ENCODE measurements at regions not wholly inside any gene's neighbourhood (a gene's known extent, or its start where the extent isn't known, plus 50 kb on each side); places are given as distances from the start of the nearest gene placed in this dataset.

- Histone ChIP-seq H3K36me3 (ENCODE audit: control insufficient read depth, insufficient read depth, low read length) (no peaks in the 10 kb centered on the region), H3K27ac (ENCODE audit: low read depth, low read length) (no peak overlapping the region), H3K27me3 (ENCODE audit: control insufficient read depth, insufficient read depth, low read length) (no peaks in the 10 kb centered on the region), H3K4me1 (ENCODE audit: control insufficient read depth, insufficient read depth, low read length) (no peaks in the 10 kb centered on the region), H3K4me3 (ENCODE audit: low read length) (no peak overlapping the region), H3K9ac (ENCODE audit: low read length) (no peak overlapping the region)
Observed at GRCh38 chr19:31674503-31675192, 325.4 kb upstream of the TSHZ3 start.

DNA sequence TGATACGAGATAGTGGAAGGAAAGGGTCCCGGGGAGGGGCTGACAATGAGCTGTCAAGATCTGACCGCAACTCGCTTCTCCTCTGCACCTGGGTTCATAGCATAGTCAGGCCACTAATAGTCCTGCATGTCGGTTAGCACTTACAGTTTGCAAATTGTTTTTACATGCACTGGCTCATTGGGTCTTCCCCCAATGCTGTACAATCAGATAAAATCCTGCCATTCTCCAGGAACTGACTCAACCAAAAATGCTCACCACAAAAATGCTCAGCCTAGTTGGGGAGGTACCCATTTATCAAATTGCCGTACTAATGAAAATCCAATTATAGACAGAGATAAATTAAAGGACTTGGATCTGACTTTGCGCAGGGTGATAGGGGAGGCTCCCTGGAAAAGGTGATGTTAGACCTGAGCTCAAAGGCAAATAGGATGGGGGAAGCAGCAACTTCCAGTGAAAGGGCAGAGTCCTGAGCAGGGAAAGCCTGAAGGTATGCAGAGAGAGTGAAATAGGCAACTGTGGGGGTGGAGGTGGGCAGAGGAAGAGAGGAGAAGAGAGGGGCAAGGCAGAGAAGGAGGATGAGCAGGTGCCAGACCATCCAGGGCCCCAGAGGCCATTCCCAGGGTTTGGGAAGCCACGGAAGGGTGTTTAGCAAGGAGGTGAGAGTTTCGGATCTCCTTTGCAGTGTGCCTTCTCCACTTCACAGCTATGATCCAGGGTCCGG lies 326.1 kb upstream of the TSHZ3 start:
- Histone ChIP-seq H3K27me3 (ENCODE audit: control insufficient read depth, insufficient read depth, low read length) (no peaks in the 10 kb centered on the region), H3K4me1 (ENCODE audit: control insufficient read depth, insufficient read depth, low read length) (no peaks in the 10 kb centered on the region), H3K27ac (ENCODE audit: low read depth, low read length) (no peak overlapping the region)

DNA sequence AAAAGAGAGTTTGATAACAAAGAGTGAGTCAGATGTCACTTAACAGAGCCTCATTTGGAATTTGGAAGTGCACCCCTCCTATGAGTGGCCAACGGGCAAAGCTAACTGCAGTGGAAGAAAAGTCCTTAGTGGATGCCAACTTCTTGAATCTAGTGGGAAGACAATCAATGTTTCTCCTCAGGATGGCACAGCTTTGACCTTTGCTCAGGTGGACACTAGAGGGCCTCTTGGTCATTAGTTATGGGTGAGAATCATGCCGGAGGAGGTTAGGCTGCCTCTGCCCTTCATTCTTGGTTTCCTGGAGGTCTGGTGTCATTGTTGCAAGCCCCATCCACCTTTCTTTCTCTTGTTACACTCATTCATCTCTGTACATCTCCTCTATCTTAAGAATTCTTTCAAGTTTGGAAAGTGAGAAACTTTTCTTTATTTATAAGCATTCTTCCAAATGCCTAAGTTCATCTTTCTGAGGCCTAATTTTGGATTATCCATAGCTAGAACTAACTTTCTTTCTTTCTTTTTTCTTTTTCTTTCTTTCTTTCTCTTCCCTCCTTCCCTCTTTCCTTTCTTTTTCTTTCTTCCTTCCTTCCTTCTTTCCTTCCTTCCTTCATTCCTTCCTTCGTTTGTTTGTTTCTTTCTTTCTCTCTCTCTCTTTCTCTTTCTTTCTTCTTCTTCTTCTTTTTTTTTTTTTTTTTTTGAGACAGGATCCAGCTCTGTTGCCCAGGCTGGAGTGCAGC lies 327.2 kb upstream of the TSHZ3 start:
- no peak overlapping the region for H3K9ac ChIP-seq (ENCODE audit: low read length)
- H3K4me1 ChIP-seq (ENCODE audit: control insufficient read depth, insufficient read depth, low read length) = no peaks in the 10 kb centered on the region
- H3K27ac ChIP-seq (ENCODE audit: low read depth, low read length) = no peak overlapping the region
- H3K27me3 ChIP-seq (ENCODE audit: control insufficient read depth, insufficient read depth, low read length) = no peaks in the 10 kb centered on the region
- no peak overlapping the region for H3K4me3 ChIP-seq (ENCODE audit: low read length)
- no peaks in the 10 kb centered on the region for H3K36me3 ChIP-seq (ENCODE audit: control insufficient read depth, insufficient read depth, low read length)

More for the DNA sequence above, 326.1 kb upstream of the TSHZ3 start:
- H3K4me3 ChIP-seq (ENCODE audit: low read length) = no peak overlapping the region
- H3K36me3 ChIP-seq (ENCODE audit: control insufficient read depth, insufficient read depth, low read length) = no peaks in the 10 kb centered on the region
- H3K9ac ChIP-seq (ENCODE audit: low read length) = no peak overlapping the region

GRCh38 chr19:31678421-31678820 lies 329.2 kb upstream of the TSHZ3 start:
- Histone ChIP-seq H3K4me1 (ENCODE audit: control insufficient read depth, insufficient read depth, low read length) (no peaks in the 10 kb centered on the region), H3K36me3 (ENCODE audit: control insufficient read depth, insufficient read depth, low read length) (no peaks in the 10 kb centered on the region), H3K27ac (ENCODE audit: low read depth, low read length) (no peak overlapping the region), H3K4me3 (ENCODE audit: low read length) (no peak overlapping the region), H3K9ac (ENCODE audit: low read length) (no peak overlapping the region), H3K27me3 (ENCODE audit: control insufficient read depth, insufficient read depth, low read length) (no peaks in the 10 kb centered on the region)

- no peaks in the 10 kb centered on the region for H3K4me1 ChIP-seq (ENCODE audit: control insufficient read depth, insufficient read depth, low read length)
- H3K36me3 ChIP-seq (ENCODE audit: control insufficient read depth, insufficient read depth, low read length) = no peaks in the 10 kb centered on the region
- H3K27me3 ChIP-seq (ENCODE audit: control insufficient read depth, insufficient read depth, low read length) = no peaks in the 10 kb centered on the region
- no peak overlapping the region for H3K4me3 ChIP-seq (ENCODE audit: low read length)
- no peak overlapping the region for H3K27ac ChIP-seq (ENCODE audit: low read depth, low read length)
- H3K9ac ChIP-seq (ENCODE audit: low read length) = no peak overlapping the region
Observed at GRCh38 chr19:31681121-31681520, 331.9 kb upstream of the TSHZ3 start.

DNA sequence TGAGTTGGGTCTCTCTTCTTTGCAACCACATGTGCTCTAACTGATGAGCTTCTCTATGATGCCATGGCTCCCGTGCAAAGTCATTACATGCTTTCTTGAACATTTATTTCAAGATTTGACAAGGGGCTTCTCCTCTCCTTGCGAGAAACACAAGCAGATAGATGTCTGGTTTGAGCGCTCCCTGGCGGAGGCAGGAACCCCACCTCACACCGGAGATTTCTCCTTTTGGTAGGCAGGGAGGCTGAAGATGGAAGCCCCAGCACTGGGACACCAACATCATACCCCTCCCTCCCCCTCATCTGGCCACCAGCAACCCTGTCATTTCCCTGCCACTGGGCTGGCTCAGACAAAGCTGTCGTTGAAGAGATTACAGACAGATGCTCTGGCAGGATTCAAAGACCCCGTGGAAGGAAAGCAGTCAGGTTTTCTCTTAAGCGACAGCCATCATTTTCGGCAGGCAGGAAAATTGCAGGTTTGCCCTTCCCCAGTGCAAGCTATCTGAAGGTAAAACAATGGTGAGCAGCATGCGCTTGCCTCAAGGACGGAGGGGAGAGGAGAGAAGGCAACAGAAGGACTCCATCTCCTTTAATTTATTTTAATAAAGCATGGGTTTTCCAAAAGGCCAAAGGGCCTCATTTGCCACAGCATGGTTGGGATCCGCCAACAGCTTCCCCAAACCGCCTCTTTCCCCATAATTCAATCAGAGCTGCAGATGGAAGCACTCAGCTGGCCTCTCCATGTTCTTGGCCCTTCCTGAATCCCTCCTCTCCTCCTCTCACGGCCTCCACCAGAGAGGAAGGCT lies 344.1 kb upstream of the TSHZ3 start:
- no peaks in the 10 kb centered on the region for H3K36me3 ChIP-seq (ENCODE audit: control insufficient read depth, insufficient read depth, low read length)
- no peak overlapping the region for H3K9ac ChIP-seq (ENCODE audit: low read length)
- H3K4me3 ChIP-seq (ENCODE audit: low read length) = no peak overlapping the region
- no peak overlapping the region for H3K27ac ChIP-seq (ENCODE audit: low read depth, low read length)
- H3K4me1 ChIP-seq (ENCODE audit: control insufficient read depth, insufficient read depth, low read length) = no peaks in the 10 kb centered on the region
- no peaks in the 10 kb centered on the region for H3K27me3 ChIP-seq (ENCODE audit: control insufficient read depth, insufficient read depth, low read length)

GRCh38 chr19:31693933-31694269 lies 344.7 kb upstream of the TSHZ3 start:
- Histone ChIP-seq H3K27me3 (ENCODE audit: control insufficient read depth, insufficient read depth, low read length) (no peaks in the 10 kb centered on the region), H3K4me1 (ENCODE audit: control insufficient read depth, insufficient read depth, low read length) (no peaks in the 10 kb centered on the region)

DNA sequence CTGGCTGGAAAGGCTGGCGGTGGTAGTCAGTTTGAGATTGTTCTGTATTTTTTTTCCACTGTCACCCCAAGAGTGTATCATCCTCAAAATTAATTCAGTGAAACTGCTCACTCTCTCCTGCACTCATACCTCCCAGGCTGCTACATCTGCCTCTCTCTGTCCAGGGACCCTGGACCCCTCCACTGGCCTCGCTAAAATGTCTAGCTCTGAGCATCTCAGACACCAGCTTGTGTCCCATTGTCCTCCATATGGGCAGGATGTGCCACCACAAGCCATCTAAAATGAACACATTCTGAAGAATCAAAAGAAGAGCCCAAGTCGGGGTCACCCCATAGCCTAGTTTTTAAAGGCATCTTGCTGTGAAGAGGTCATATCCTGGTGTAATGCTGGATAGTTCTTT lies 345.5 kb upstream of the TSHZ3 start:
- Histone ChIP-seq H3K9ac (ENCODE audit: low read length) (no peak overlapping the region), H3K27me3 (ENCODE audit: control insufficient read depth, insufficient read depth, low read length) (no peaks in the 10 kb centered on the region), H3K27ac (ENCODE audit: low read depth, low read length) (no peak overlapping the region), H3K4me1 (ENCODE audit: control insufficient read depth, insufficient read depth, low read length) (no peaks in the 10 kb centered on the region), H3K4me3 (ENCODE audit: low read length) (no peak overlapping the region), H3K36me3 (ENCODE audit: control insufficient read depth, insufficient read depth, low read length) (no peaks in the 10 kb centered on the region)

More at GRCh38 chr19:31693933-31694269, 344.7 kb upstream of the TSHZ3 start:
- Histone ChIP-seq H3K4me3 (ENCODE audit: low read length) (no peak overlapping the region), H3K27ac (ENCODE audit: low read depth, low read length) (no peak overlapping the region), H3K36me3 (ENCODE audit: control insufficient read depth, insufficient read depth, low read length) (no peaks in the 10 kb centered on the region), H3K9ac (ENCODE audit: low read length) (no peak overlapping the region)

DNA sequence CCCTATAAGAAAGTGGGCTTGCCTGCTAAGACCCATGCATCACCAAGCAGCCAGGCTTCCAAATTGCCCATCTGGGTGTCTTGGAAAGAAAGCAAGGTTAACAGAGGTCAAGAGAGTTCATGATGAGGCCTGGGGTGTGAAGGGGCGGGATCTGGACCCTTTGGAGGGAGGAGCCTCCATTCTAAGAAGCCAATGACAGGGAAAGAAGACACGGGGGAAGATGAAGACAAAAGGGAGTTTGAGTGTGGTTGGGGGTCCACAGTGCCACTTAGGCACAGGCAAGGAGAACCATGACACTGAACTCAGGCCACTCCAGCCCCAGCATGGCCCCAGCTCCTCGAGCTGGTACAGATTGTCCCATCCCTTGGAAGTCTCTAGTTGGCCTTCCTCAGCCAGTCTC lies 350.2 kb upstream of the TSHZ3 start:
- Histone ChIP-seq H3K4me1 (ENCODE audit: control insufficient read depth, insufficient read depth, low read length) (no peaks in the 10 kb centered on the region), H3K4me3 (ENCODE audit: low read length) (no peak overlapping the region), H3K27ac (ENCODE audit: low read depth, low read length) (no peak overlapping the region), H3K36me3 (ENCODE audit: control insufficient read depth, insufficient read depth, low read length) (no peaks in the 10 kb centered on the region), H3K27me3 (ENCODE audit: control insufficient read depth, insufficient read depth, low read length) (no peaks in the 10 kb centered on the region), H3K9ac (ENCODE audit: low read length) (no peak overlapping the region)

- Histone ChIP-seq H3K27ac (ENCODE audit: low read depth, low read length) (no peak overlapping the region), H3K9ac (ENCODE audit: low read length) (no peak overlapping the region), H3K4me3 (ENCODE audit: low read length) (no peak overlapping the region), H3K27me3 (ENCODE audit: control insufficient read depth, insufficient read depth, low read length) (no peaks in the 10 kb centered on the region), H3K4me1 (ENCODE audit: control insufficient read depth, insufficient read depth, low read length) (no peaks in the 10 kb centered on the region), H3K36me3 (ENCODE audit: control insufficient read depth, insufficient read depth, low read length) (no peaks in the 10 kb centered on the region)
Observed at GRCh38 chr19:31701146-31701545, 351.9 kb upstream of the TSHZ3 start.

- no peaks in the 10 kb centered on the region for H3K4me1 ChIP-seq (ENCODE audit: control insufficient read depth, insufficient read depth, low read length)
- H3K27me3 ChIP-seq (ENCODE audit: control insufficient read depth, insufficient read depth, low read length) = no peaks in the 10 kb centered on the region
- H3K4me3 ChIP-seq (ENCODE audit: low read length) = no peak overlapping the region
- H3K27ac ChIP-seq (ENCODE audit: low read depth, low read length) = no peak overlapping the region
- H3K36me3 ChIP-seq (ENCODE audit: control insufficient read depth, insufficient read depth, low read length) = no peaks in the 10 kb centered on the region
- no peak overlapping the region for H3K9ac ChIP-seq (ENCODE audit: low read length)
Observed at GRCh38 chr19:31705656-31706055, 356.4 kb upstream of the TSHZ3 start.

- Histone ChIP-seq H3K4me1 (ENCODE audit: control insufficient read depth, insufficient read depth, low read length) (no peaks in the 10 kb centered on the region), H3K27me3 (ENCODE audit: control insufficient read depth, insufficient read depth, low read length) (no peaks in the 10 kb centered on the region), H3K36me3 (ENCODE audit: control insufficient read depth, insufficient read depth, low read length) (no peaks in the 10 kb centered on the region), H3K4me3 (ENCODE audit: low read length) (no peak overlapping the region), H3K9ac (ENCODE audit: low read length) (no peak overlapping the region), H3K27ac (ENCODE audit: low read depth, low read length) (no peak overlapping the region)
Observed at GRCh38 chr19:31706131-31706530, 356.9 kb upstream of the TSHZ3 start.

Measured in rectal smooth muscle tissue (tissue), 1 donor.